PC-3 (cell line): ENCODE measurements at regions not wholly inside any gene's neighbourhood (a gene's known extent, or its start where the extent isn't known, plus 50 kb on each side); places are given as distances from the start of the nearest gene placed in this dataset.
A peak's percentile ranks its signal among the peaks of the same experiment; 100 is the strongest.

Experiments
- ATAC-seq: fragments of 200-7000 bp; cut with Tn5 transposase; 2 replicates; pipeline ENCODE4 v1.9.1; 2020; ENCODE audit warnings: mild to moderate bottlenecking, moderate library complexity
- BruUV-seq: library from RNA; stranded (reverse); fragments of 400-500 nt; replicated peaks from 2 replicates; lab custom pipeline; 2021; lab: Mats Ljungman, UMichigan
- CTCF ChIA-PET: fragments of 300-600 bp; sonication (Branson Sonifier 250); formaldehyde crosslinking; loops from one replicate; lab custom pipeline; 2022; ENCODE audit warnings: antibody characterized with exemption; lab: Charles Lee
- POLR2A ChIA-PET: fragments of 300-600 bp; sonication (Branson Sonifier 250); formaldehyde crosslinking; loops from one replicate; lab custom pipeline; 2022; ENCODE audit warnings: antibody characterized with exemption; ENCODE audit not compliant: unreplicated experiment; lab: Charles Lee
- DNase-seq: peaks from one replicate; pipeline ENCODE4 v3.0.0-alpha.2; 2015
- H2AFZ ChIP-seq: fragments of 300-600 bp; sonication (generic); 2 replicates; pipeline ENCODE4 v1.6.0; 2016; ENCODE audit warnings: antibody characterized with exemption, low read length
- H3F3A ChIP-seq: fragments of 300-600 bp; sonication (generic); one replicate; pipeline ENCODE4 v1.6.0; 2017; ENCODE audit warnings: antibody characterized with exemption, low read length, control low read depth, mild to moderate bottlenecking; ENCODE audit not compliant: unreplicated experiment
- H3K27ac ChIP-seq: fragments of 300-600 bp; sonication (generic); 2 replicates; pipeline ENCODE4 v1.5.1; 2016; ENCODE audit warnings: mild to moderate bottlenecking, low read length
- H3K27me3 ChIP-seq: fragments of 300-600 bp; sonication (generic); 2 replicates; pipeline ENCODE4 v1.6.1; 2016; ENCODE audit warnings: low read length, mixed read lengths
- H3K36me3 ChIP-seq: fragments of 300-600 bp; sonication (generic); 2 replicates; pipeline ENCODE4 v1.6.1; 2016; ENCODE audit warnings: low read depth, mixed run types, low read length, mixed read lengths
- H3K4me1 ChIP-seq: fragments of 300-600 bp; sonication (generic); 2 replicates; pipeline ENCODE4 v1.5.1; 2016; ENCODE audit warnings: low read length; ENCODE audit not compliant: insufficient read depth
- H3K4me2 ChIP-seq: fragments of 300-600 bp; sonication (generic); 2 replicates; pipeline ENCODE4 v1.6.0; 2016; ENCODE audit warnings: low read length
- H3K4me3 ChIP-seq: fragments of 300-600 bp; sonication (generic); 2 replicates; pipeline ENCODE4 v1.5.1; 2016; ENCODE audit warnings: mild to moderate bottlenecking, low read length, mixed read lengths
- H3K79me2 ChIP-seq: fragments of 300-600 bp; sonication (generic); 2 replicates; pipeline ENCODE4 v1.6.1; 2017; ENCODE audit warnings: low read length, mixed read lengths
- H3K9ac ChIP-seq: fragments of 300-600 bp; sonication (generic); 2 replicates; pipeline ENCODE4 v1.6.0; 2016; ENCODE audit warnings: mild to moderate bottlenecking, low read length
- H3K9me2 ChIP-seq: fragments of 300-600 bp; sonication (generic); replicated peaks from 2 replicates; pipeline ENCODE4 v1.6.1; 2016; ENCODE audit warnings: mixed run types, low read length, mixed read lengths
- H3K9me3 ChIP-seq: fragments of 300-600 bp; sonication (generic); 2 replicates; pipeline ENCODE4 v1.6.1; 2016; ENCODE audit warnings: low read length, mixed read lengths
- H4K20me1 ChIP-seq: fragments of 300-600 bp; sonication (generic); 2 replicates; pipeline ENCODE4 v1.6.1; 2016; ENCODE audit warnings: low read length, mixed read lengths
- CTCF ChIP-seq: fragments of 300-600 bp; sonication (generic); conservative IDR thresholded peaks from 2 replicates; pipeline ENCODE4 v1.5.1; 2017; ENCODE audit warnings: antibody characterized with exemption, low read depth, mild to moderate bottlenecking, low read length
- EZH2 ChIP-seq: fragments of 300-600 bp; sonication (generic); IDR thresholded peaks from one replicate; pipeline ENCODE4 v1.6.1; 2017; ENCODE audit warnings: antibody characterized with exemption, mild to moderate bottlenecking, low read length; ENCODE audit not compliant: unreplicated experiment
- EZH2phosphoT487 ChIP-seq: fragments of 300-600 bp; sonication (generic); IDR thresholded peaks from 2 replicates; pipeline ENCODE4 v1.6.1; 2018; ENCODE audit warnings: mild to moderate bottlenecking, antibody characterized with exemption, low read length, borderline replicate concordance
- intact Hi-C: fragments of 100-400 bp; cut with micrococcal nuclease; formaldehyde crosslinking; loops from 2 replicates; pipeline ENCODE4 v1.9.0; 2023

- Histone ChIP-seq H2AFZ (no peak overlapping the region), H3F3A (no peaks in the 10 kb centered on the region), H3K27ac (no peak overlapping the region), H3K9me2 (no peaks in the 10 kb centered on the region), H3K79me2 (no peaks in the 10 kb centered on the region), H3K36me3 (no peaks in the 10 kb centered on the region), H3K4me2 (no peak overlapping the region), H3K4me3 (no peak overlapping the region), H4K20me1 (no peaks in the 10 kb centered on the region), H3K9me3 (peaks cover 3% of the 10 kb centered on the region; the same call in 1 of the 2 replicates), H3K9ac (no peak overlapping the region), H3K27me3 (no peaks in the 10 kb centered on the region), H3K4me1 (no peaks in the 10 kb centered on the region)
- no peak for ATAC-seq
- TF ChIP-seq EZH2 (no peak), EZH2phosphoT487 (no peak), CTCF (peak; percentile 59)
- intact Hi-C loops = no loop called here
- DNase-seq = peak; percentile 18
- ChIA-PET POLR2A (no interaction called here), CTCF (no interaction called here)
- no TSS peak for BruUV-seq
These were observed 74.6 kb upstream of the IKZF1 start for GRCh38 chr7:50229964-50230363.

- Histone ChIP-seq H4K20me1 (no peaks in the 10 kb centered on the region), H3K79me2 (no peaks in the 10 kb centered on the region), H3K9me3 (peaks cover 3% of the 10 kb centered on the region; the same call in 1 of the 2 replicates), H3F3A (no peaks in the 10 kb centered on the region), H3K27me3 (no peaks in the 10 kb centered on the region), H3K9ac (no peak overlapping the region), H3K4me1 (no peaks in the 10 kb centered on the region), H3K36me3 (no peaks in the 10 kb centered on the region), H3K4me3 (no peak overlapping the region), H3K27ac (no peak overlapping the region), H3K4me2 (no peak overlapping the region), H2AFZ (no peak overlapping the region), H3K9me2 (no peaks in the 10 kb centered on the region)
- ChIA-PET POLR2A (no interaction called here), CTCF (no interaction called here)
- intact Hi-C loops = no loop called here
- no TSS peak for BruUV-seq
- TF ChIP-seq CTCF = no peak
- no peak for TF ChIP-seq EZH2
- no peak for TF ChIP-seq EZH2phosphoT487
- DNase-seq = no peak
- no peak for ATAC-seq
These were observed 76.4 kb upstream of the IKZF1 start for GRCh38 chr7:50228148-50228547.

- TF ChIP-seq EZH2 (no peak), EZH2phosphoT487 (no peak)
- intact Hi-C loops = no loop called here
- H3F3A ChIP-seq = no peaks in the 10 kb centered on the region
- DNase-seq (no peak), ATAC-seq (no peak)
- H3K9me3 ChIP-seq = peaks cover 5% of the 10 kb centered on the region; the same call in 1 of the 2 replicates
- H3K4me2 ChIP-seq = no peak overlapping the region
- ChIA-PET CTCF (no interaction called here), POLR2A (no interaction called here)
- no peaks in the 10 kb centered on the region for H3K79me2 ChIP-seq
- H3K9me2 ChIP-seq = no peaks in the 10 kb centered on the region
- H3K27me3 ChIP-seq = no peaks in the 10 kb centered on the region
- no peak overlapping the region for H3K4me3 ChIP-seq
- no peaks in the 10 kb centered on the region for H3K36me3 ChIP-seq
- no peak overlapping the region for H3K9ac ChIP-seq
- BruUV-seq = no TSS peak
- no peak overlapping the region for H2AFZ ChIP-seq
- no peaks in the 10 kb centered on the region for H3K4me1 ChIP-seq
- no peaks in the 10 kb centered on the region for H4K20me1 ChIP-seq
- H3K27ac ChIP-seq = no peak overlapping the region
These were observed 76.8 kb upstream of the IKZF1 start for GRCh38 chr7:50227726-50228125.
